MCF 10A (cell line): ENCODE measurements at regions not wholly inside any gene's neighbourhood (a gene's known extent, or its start where the extent isn't known, plus 50 kb on each side); places are given as distances from the start of the nearest gene placed in this dataset.

Experiments used
- BruUV-seq: library from RNA; stranded (reverse); fragments of 400-500 nt; replicated peaks from 2 replicates; lab custom pipeline; 2021; lab: Mats Ljungman, UMichigan
- CTCF ChIA-PET: fragments of 300-600 bp; sonication (Branson Sonifier 250); formaldehyde crosslinking; extraction: SDS; loops from one replicate; lab custom pipeline; 2021; ENCODE audit warnings: antibody characterized with exemption, inconsistent platforms; lab: Yijun Ruan, JAX
- POLR2A ChIA-PET: fragments of 300-600, 350-650 bp; sonication (Branson Sonifier 250); formaldehyde crosslinking; extraction: SDS; loops from one replicate; lab custom pipeline; 2020; ENCODE audit warnings: antibody characterized with exemption, inconsistent platforms; lab: Yijun Ruan, JAX
- DNase-seq: peaks from one replicate; pipeline ENCODE4 v3.0.0-alpha.2; 2018; ENCODE audit not compliant: unreplicated experiment
- H3K27ac Mint-ChIP-seq: one replicate; pipeline ENCODE4 v1.8.0; 2022; ENCODE audit warnings: mild to moderate bottlenecking, low read depth, mixed read lengths; ENCODE audit not compliant: unreplicated experiment
- H3K27me3 Mint-ChIP-seq: one replicate; pipeline ENCODE4 v1.8.0; 2022; ENCODE audit warnings: mixed read lengths; ENCODE audit not compliant: insufficient read depth, unreplicated experiment
- H3K36me3 Mint-ChIP-seq: one replicate; pipeline ENCODE4 v1.8.0; 2022; ENCODE audit warnings: mild to moderate bottlenecking, moderate library complexity, mixed read lengths; ENCODE audit not compliant: insufficient read depth, unreplicated experiment
- H3K4me1 Mint-ChIP-seq: one replicate; pipeline ENCODE4 v1.8.0; 2022; ENCODE audit warnings: mixed read lengths; ENCODE audit not compliant: insufficient read depth, unreplicated experiment
- H3K4me3 Mint-ChIP-seq: one replicate; pipeline ENCODE4 v1.8.0; 2022; ENCODE audit warnings: mild to moderate bottlenecking, moderate library complexity, mixed read lengths; ENCODE audit not compliant: unreplicated experiment
- H3K9me3 Mint-ChIP-seq: one replicate; pipeline ENCODE4 v1.8.0; 2022; ENCODE audit warnings: mixed read lengths; ENCODE audit not compliant: unreplicated experiment
- intact Hi-C: fragments of 100-400 bp; cut with micrococcal nuclease; formaldehyde crosslinking; loops from 2 replicates; pipeline ENCODE4 v1.14.1; 2022
- TF ChIP-seq, protein P1 (sequence below): fragments of 200-600 bp; IDR thresholded peaks from one replicate; pipeline ENCODE4 v1.8.0; 2022; ENCODE audit warnings: antibody characterized with exemption, mild to moderate bottlenecking; ENCODE audit not compliant: unreplicated experiment

DNA sequence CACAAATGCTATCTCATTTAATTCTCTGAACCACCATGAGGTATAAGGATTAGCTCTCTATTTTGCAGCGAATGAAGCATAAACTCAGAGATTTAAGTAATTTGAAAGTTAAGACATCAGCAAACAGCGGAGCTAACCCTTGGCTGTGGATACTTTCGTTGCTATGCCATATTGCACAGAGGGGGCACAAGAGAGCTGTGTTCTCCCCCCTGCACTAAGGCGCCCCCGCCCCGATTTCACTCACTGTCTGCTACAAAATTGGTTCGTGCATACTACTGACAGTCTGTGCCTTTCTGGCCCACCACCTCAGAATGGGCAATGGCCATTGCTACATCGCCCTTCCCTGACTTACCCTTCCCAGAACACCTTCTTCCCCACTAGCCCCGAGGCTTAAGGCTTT is 105.7 kb upstream of the OBI1 start:
- intact Hi-C loops: no loop called here
- DNase-seq: no peak
- TF ChIP-seq, protein P1, sequence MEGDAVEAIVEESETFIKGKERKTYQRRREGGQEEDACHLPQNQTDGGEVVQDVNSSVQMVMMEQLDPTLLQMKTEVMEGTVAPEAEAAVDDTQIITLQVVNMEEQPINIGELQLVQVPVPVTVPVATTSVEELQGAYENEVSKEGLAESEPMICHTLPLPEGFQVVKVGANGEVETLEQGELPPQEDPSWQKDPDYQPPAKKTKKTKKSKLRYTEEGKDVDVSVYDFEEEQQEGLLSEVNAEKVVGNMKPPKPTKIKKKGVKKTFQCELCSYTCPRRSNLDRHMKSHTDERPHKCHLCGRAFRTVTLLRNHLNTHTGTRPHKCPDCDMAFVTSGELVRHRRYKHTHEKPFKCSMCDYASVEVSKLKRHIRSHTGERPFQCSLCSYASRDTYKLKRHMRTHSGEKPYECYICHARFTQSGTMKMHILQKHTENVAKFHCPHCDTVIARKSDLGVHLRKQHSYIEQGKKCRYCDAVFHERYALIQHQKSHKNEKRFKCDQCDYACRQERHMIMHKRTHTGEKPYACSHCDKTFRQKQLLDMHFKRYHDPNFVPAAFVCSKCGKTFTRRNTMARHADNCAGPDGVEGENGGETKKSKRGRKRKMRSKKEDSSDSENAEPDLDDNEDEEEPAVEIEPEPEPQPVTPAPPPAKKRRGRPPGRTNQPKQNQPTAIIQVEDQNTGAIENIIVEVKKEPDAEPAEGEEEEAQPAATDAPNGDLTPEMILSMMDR: no peak
- ChIA-PET CTCF (no interaction called here), POLR2A (no interaction called here)
- H3K27ac Mint-ChIP-seq: no peak overlapping the region
- peaks cover 4% of the 10 kb centered on the region for H3K36me3 Mint-ChIP-seq
- no peak overlapping the region for H3K4me3 Mint-ChIP-seq
- H3K27me3 Mint-ChIP-seq: peaks cover 77% of the 10 kb centered on the region
- BruUV-seq: no TSS peak
- no peaks in the 10 kb centered on the region for H3K9me3 Mint-ChIP-seq
- H3K4me1 Mint-ChIP-seq: no peaks in the 10 kb centered on the region

DNA sequence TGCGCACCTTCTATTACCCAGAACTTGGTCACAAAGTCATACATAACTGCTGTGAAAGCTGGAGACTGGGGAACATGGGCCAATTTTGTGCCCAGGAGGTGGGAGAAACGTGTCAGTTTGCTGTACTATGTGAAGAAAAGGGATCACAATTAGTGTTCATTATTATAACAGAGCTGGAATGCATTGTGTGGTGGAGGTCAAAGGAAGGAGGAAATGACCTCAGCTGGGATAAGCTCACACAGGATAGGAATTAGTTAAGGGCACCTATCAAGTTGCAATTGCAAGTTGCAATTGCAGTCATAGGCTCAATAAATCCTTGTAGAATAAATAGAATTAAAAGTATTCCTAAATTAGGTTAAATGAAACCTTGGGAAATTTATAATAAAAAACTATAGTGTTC is 103.9 kb upstream of the OBI1 start:
- ChIA-PET POLR2A (no interaction called here), CTCF (no interaction called here)
- Mint-ChIP-seq H3K4me1 (no peaks in the 10 kb centered on the region), H3K9me3 (no peaks in the 10 kb centered on the region), H3K27ac (no peak overlapping the region), H3K36me3 (peaks cover 4% of the 10 kb centered on the region), H3K4me3 (no peak overlapping the region), H3K27me3 (peaks cover 60% of the 10 kb centered on the region)
- BruUV-seq: no TSS peak
- intact Hi-C loops: no loop called here
- TF ChIP-seq, protein P1: no peak
- DNase-seq: no peak

DNA sequence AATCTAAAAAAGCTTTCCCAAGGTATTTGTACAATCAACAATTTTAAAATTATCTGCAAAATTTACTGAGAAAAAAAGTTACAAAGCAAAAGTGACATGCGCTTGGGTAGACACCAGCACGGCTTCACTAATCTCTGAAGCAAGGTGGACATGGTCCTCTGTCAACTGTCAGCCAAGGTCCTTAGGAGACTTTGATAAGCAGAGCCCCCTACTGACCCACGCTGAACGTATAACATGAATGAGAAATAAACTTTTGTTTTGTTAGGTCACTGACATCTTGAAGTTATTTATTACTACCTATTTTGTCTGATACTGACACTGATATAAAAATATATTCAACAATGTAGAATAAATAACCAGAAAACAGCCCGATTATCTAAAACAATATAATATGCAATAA is 100.7 kb upstream of the OBI1 start:
- DNase-seq: no peak
- TF ChIP-seq, protein P1: no peak
- Mint-ChIP-seq H3K27me3 (peaks cover 58% of the 10 kb centered on the region), H3K4me1 (no peaks in the 10 kb centered on the region), H3K4me3 (no peak overlapping the region), H3K9me3 (no peaks in the 10 kb centered on the region), H3K36me3 (peaks cover under 1% of the 10 kb centered on the region), H3K27ac (no peak overlapping the region)
- CTCF ChIA-PET: interaction anchor here (0.7 to 1.2 kb wide), 2 partner anchors 9 to 441 kb away, joined by 3 read pairs; no protein-coding TSS in a partner anchor
- BruUV-seq: no TSS peak
- intact Hi-C loops: no loop called here
- POLR2A ChIA-PET: interaction anchor here (0.6 to 0.7 kb wide), 3 partner anchors 22 to 1271 kb away, joined by 3 to 5 read pairs (median 3); no protein-coding TSS in a partner anchor

DNA sequence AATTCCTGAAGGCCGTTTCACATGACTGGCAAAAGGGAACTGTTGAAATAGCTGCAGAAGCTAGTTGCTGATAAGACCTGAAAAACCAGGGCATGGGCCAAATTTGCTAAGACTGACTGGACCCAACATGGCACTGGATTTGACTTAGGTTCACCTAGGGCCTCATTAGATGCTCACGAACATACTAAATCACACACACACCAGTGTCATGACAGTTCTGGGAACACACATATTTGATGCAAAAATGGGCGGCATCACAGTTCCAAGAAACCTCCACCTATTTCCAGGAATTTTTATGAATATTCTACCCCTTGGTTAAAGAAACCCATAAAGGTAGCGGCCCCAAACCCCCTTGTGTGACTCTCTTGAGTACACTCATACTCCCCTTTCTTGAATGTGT is 99.6 kb upstream of the OBI1 start:
- H3K27me3 Mint-ChIP-seq: peaks cover 61% of the 10 kb centered on the region
- no peak overlapping the region for H3K4me3 Mint-ChIP-seq
- TF ChIP-seq, protein P1: no peak
- no peak for DNase-seq
- ChIA-PET CTCF (interaction anchor here (0.7 kb wide), 1 partner anchor 135 kb away, joined by 3 read pairs; no protein-coding TSS in a partner anchor), POLR2A (interaction anchor here (0.7 kb wide), 1 partner anchor 518 kb away, joined by 3 read pairs; no protein-coding TSS in a partner anchor)
- H3K36me3 Mint-ChIP-seq: no peaks in the 10 kb centered on the region
- H3K4me1 Mint-ChIP-seq: no peaks in the 10 kb centered on the region
- intact Hi-C loops: no loop called here
- no TSS peak for BruUV-seq
- H3K9me3 Mint-ChIP-seq: no peaks in the 10 kb centered on the region
- no peak overlapping the region for H3K27ac Mint-ChIP-seq
